Endothelial cell of umbilical vein (primary cell): ENCODE measurements at regions not wholly inside any gene's neighbourhood (a gene's known extent, or its start where the extent isn't known, plus 50 kb on each side); places are given as distances from the start of the nearest gene placed in this dataset.

Experiments used
- EZH2 ChIP-seq: IDR thresholded peaks from 2 replicates; pipeline ENCODE4 v1.6.1; 2012; ENCODE audit warnings: borderline replicate concordance, low read depth, mild to moderate bottlenecking, moderate library complexity, low read length, inconsistent platforms; ENCODE audit not compliant: severe bottlenecking
- POLR2A ChIP-seq: IDR thresholded peaks from 2 replicates; pipeline ENCODE4 v1.6.1; 2012; ENCODE audit warnings: low read depth, mild to moderate bottlenecking, control low read depth, low read length
- POLR2AphosphoS5 ChIP-seq: IDR thresholded peaks from 2 replicates; pipeline ENCODE4 v1.6.1; 2012; ENCODE audit warnings: low read depth, mild to moderate bottlenecking, control low read depth, low read length, moderate library complexity; ENCODE audit not compliant: insufficient read depth
- TF ChIP-seq, protein P1 (sequence below), 2 donors: IDR thresholded peaks; 1 replicate in 1 of 2; 2 replicates in 1 of 2; pipeline ENCODE4 v1.5.1; 2011; ENCODE audit warnings: low read length in 2 of 2, mild to moderate bottlenecking in 2 of 2, moderate library complexity in 2 of 2, control low read depth in 1 of 2, inconsistent platforms in 1 of 2, low read depth in 1 of 2; ENCODE audit not compliant: insufficient read depth in 1 of 2; ENCODE audit errors: extremely low read depth in 1 of 2

DNA sequence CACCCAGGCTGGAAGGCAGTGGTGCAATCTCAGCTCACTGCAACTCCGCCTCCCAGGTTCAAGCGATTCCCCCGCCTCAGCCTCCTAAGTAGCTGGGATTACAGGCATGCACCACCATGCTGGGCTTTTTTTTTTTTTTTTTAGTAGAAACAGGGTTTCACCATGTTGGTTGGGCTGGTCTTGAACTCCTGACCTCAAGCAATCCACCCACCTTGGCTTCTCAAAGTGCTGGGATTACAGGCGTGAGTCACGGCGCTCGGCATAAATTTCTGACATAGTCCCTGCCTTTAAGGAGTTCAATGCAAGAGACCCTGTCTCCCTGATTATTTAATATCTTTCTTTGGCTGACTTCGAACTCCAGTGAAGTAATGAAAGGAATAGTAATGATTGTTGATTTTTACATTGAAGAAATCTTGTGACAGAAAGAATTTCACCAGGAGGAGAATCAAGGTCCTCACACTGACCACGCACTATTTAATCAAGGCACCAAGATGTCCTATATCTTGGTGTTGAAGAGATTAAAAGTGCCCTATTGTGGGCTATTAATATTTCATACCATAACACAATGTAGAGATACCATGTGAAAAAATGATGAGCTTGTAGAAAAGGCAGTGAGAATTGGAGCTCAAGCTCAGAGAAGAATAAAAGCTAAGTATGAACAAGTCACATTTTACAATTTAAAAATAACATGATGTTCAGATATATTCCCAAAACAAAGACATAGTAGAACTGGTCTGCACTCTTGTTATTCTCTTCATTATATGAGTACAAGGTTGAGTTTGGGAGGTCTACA, 71.6 kb upstream of the BLID start:
- TF ChIP-seq, protein P1, sequence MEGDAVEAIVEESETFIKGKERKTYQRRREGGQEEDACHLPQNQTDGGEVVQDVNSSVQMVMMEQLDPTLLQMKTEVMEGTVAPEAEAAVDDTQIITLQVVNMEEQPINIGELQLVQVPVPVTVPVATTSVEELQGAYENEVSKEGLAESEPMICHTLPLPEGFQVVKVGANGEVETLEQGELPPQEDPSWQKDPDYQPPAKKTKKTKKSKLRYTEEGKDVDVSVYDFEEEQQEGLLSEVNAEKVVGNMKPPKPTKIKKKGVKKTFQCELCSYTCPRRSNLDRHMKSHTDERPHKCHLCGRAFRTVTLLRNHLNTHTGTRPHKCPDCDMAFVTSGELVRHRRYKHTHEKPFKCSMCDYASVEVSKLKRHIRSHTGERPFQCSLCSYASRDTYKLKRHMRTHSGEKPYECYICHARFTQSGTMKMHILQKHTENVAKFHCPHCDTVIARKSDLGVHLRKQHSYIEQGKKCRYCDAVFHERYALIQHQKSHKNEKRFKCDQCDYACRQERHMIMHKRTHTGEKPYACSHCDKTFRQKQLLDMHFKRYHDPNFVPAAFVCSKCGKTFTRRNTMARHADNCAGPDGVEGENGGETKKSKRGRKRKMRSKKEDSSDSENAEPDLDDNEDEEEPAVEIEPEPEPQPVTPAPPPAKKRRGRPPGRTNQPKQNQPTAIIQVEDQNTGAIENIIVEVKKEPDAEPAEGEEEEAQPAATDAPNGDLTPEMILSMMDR (IDR thresholded peaks at IDR 0.05; ENCODE audit: extremely low read depth in 1 of 2, insufficient read depth in 1 of 2, low read depth in 1 of 2, low read length in 2 of 2), result no peak
- TF ChIP-seq POLR2AphosphoS5, result no peak
- TF ChIP-seq EZH2, result no peak
- TF ChIP-seq POLR2A, result no peak
